AG04450 (cell line): ENCODE measurements at regions not wholly inside any gene's neighbourhood (a gene's known extent, or its start where the extent isn't known, plus 50 kb on each side); places are given as distances from the start of the nearest gene placed in this dataset.

Source experiments
- CTCF ChIA-PET: fragments of 300-600, 350-600 bp; formaldehyde crosslinking; extraction: SDS; loops from one replicate; lab custom pipeline; 2022; ENCODE audit warnings: antibody characterized with exemption, inconsistent platforms; lab: Charles Lee
- POLR2A ChIA-PET: fragments of 350-600 bp; formaldehyde crosslinking; extraction: SDS; loops from one replicate; lab custom pipeline; 2021; ENCODE audit warnings: antibody characterized with exemption, inconsistent platforms; lab: Yijun Ruan, JAX
- DNase-seq: peaks from one replicate; pipeline ENCODE4 v3.0.0-alpha.2; 2011; ENCODE audit warnings: low read depth, low spot score
- H3K27ac ChIP-seq: one replicate; pipeline ENCODE4 v1.5.1; 2012; ENCODE audit warnings: low read depth, low read length, control low read depth
- H3K27me3 ChIP-seq: one replicate; pipeline ENCODE4 v1.6.0; 2012; ENCODE audit warnings: low read length; ENCODE audit not compliant: control insufficient read depth, insufficient read depth
- H3K4me3 ChIP-seq: 2 replicates; pipeline ENCODE4 v1.5.1; 2011; ENCODE audit warnings: mild to moderate bottlenecking, low read depth, low read length, control low read depth
- H3K9me3 ChIP-seq: 2 replicates; pipeline ENCODE4 v1.5.1; 2012; ENCODE audit warnings: low read length; ENCODE audit not compliant: control insufficient read depth, insufficient read depth
- TF ChIP-seq, protein P1 (sequence below): IDR thresholded peaks from 2 replicates; pipeline ENCODE4 v1.5.1; 2011; ENCODE audit warnings: low read depth, low read length, control low read depth, inconsistent platforms

DNA sequence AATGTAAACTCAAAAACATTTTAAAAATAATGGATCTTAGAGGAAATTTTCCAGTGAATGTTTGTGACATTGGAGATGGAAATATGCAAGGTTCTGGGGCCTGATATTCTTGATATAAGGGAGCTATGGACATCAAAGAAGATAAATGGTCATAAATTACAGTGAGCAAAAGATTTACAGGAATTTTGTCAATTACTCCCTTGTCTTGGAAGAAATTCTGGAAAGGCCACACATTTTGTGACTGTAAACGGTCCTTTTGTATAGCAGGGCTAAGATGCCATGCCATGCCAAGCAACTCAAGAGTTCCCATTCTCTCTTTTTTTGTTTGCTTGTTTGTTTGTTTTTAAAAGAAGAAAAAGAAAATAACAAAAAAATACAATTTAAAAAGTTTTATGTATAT is 1186.2 kb upstream of the CITED2 start:
- Histone ChIP-seq H3K4me3 (no peak overlapping the region), H3K27me3 (no peaks in the 10 kb centered on the region), H3K9me3 (no peaks in the 10 kb centered on the region), H3K27ac (no peak overlapping the region)
- ChIA-PET CTCF (no interaction called here), POLR2A (no interaction called here)
- TF ChIP-seq, protein P1, sequence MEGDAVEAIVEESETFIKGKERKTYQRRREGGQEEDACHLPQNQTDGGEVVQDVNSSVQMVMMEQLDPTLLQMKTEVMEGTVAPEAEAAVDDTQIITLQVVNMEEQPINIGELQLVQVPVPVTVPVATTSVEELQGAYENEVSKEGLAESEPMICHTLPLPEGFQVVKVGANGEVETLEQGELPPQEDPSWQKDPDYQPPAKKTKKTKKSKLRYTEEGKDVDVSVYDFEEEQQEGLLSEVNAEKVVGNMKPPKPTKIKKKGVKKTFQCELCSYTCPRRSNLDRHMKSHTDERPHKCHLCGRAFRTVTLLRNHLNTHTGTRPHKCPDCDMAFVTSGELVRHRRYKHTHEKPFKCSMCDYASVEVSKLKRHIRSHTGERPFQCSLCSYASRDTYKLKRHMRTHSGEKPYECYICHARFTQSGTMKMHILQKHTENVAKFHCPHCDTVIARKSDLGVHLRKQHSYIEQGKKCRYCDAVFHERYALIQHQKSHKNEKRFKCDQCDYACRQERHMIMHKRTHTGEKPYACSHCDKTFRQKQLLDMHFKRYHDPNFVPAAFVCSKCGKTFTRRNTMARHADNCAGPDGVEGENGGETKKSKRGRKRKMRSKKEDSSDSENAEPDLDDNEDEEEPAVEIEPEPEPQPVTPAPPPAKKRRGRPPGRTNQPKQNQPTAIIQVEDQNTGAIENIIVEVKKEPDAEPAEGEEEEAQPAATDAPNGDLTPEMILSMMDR: no peak
- no peak for DNase-seq

DNA sequence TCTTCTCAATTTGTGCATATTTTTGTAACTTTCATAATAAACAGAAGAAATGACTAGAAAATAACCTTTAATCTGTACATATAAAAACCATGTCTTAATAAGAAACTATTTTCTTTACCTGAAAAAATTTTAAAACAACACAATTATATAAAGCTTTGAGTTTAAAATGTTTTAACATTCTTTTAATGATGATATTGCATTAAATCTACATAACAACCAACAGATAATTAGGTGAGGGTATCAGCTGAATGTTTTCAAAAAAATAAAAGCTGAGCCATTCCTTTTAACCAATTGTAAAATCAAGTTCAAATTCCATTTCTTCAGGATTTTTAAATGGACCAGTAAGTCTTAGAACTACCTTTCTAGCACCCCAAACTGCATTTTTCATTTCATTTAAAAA is 1185.0 kb upstream of the CITED2 start:
- DNase-seq: no peak
- CTCF ChIA-PET: no interaction called here
- Histone ChIP-seq H3K27ac (no peak overlapping the region), H3K4me3 (no peak overlapping the region), H3K9me3 (peaks cover 4% of the 10 kb centered on the region; the same call in 1 of the 2 replicates), H3K27me3 (no peaks in the 10 kb centered on the region)
- POLR2A ChIA-PET: interaction anchor here (0.7 kb wide), 1 partner anchor 110 kb away, joined by 5 read pairs; no protein-coding TSS in a partner anchor
- TF ChIP-seq, protein P1: no peak

DNA sequence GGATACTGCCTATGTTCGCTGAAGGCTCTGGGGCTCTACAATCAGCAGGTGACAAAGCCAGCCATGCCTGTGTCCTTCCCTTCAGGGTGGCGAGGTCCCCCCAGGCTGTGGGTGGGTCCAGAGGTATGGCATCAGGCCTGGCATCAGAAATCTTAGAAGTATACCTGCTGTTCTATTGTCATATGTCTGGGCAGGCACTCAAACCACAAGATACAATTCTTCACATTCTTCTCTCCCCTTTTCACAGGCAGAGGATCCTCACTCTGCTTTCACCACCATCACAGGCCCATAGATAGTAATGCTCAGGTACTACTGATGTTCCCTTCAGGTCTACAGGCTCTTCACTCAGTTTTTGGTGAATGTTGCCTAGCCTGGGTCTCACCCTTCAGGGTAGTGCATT is 1180.0 kb upstream of the CITED2 start:
- H3K9me3 ChIP-seq: peaks cover 4% of the 10 kb centered on the region; the same call in 1 of the 2 replicates
- CTCF ChIA-PET: no interaction called here
- no peak for DNase-seq
- POLR2A ChIA-PET: no interaction called here
- H3K4me3 ChIP-seq: no peak overlapping the region
- no peaks in the 10 kb centered on the region for H3K27me3 ChIP-seq
- H3K27ac ChIP-seq: no peak overlapping the region
- TF ChIP-seq, protein P1: no peak

DNA sequence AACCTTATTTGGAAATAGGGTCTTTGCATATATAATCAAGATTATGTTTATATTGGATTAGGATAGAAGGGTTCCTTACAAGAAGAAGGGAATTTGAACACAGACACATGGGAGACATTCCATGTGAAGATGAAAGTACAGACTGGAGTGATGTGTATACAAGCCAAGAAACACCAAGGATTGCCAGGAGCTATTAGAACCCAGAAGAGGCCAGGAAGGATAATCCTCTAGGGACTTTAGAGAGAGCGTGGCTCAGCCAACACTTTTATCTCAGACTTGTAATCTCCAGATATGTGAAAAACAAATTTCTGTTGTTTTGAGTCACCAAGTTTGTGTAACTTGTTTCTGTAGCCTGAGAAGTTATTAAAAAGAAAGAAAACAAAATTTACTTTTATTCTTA is 1173.9 kb upstream of the CITED2 start:
- TF ChIP-seq, protein P1: no peak
- ChIA-PET CTCF (no interaction called here), POLR2A (no interaction called here)
- H3K4me3 ChIP-seq: no peak overlapping the region
- no peak for DNase-seq
- no peak overlapping the region for H3K27ac ChIP-seq
- H3K27me3 ChIP-seq: no peaks in the 10 kb centered on the region
- H3K9me3 ChIP-seq: no peaks in the 10 kb centered on the region

- no peaks in the 10 kb centered on the region for H3K9me3 ChIP-seq
- DNase-seq: no peak
- ChIA-PET POLR2A (no interaction called here), CTCF (no interaction called here)
- H3K27ac ChIP-seq: no peak overlapping the region
- H3K4me3 ChIP-seq: no peak overlapping the region
- H3K27me3 ChIP-seq: no peaks in the 10 kb centered on the region
- TF ChIP-seq, protein P1: no peak
These were observed 1172.2 kb upstream of the CITED2 start for GRCh38 chr6:140546640-140547039.
